GM23338 (cell line): ENCODE measurements at regions not wholly inside any gene's neighbourhood (a gene's known extent, or its start where the extent isn't known, plus 50 kb on each side); places are given as distances from the start of the nearest gene placed in this dataset.
A peak's percentile ranks its signal among the peaks of the same experiment; 100 is the strongest.

Source experiments
- ATAC-seq: fragments of 200-7000 bp; cut with Tn5 transposase; 3 replicates; pipeline ENCODE4 v1.9.1; 2020
- DNase-seq: peaks from one replicate; pipeline ENCODE4 v3.0.0-alpha.2; 2015; ENCODE audit warnings: low spot score
- H2AFZ ChIP-seq: fragments of 200-600 bp; sonication (generic); 2 replicates; pipeline ENCODE4 v1.8.0; 2016; ENCODE audit warnings: antibody characterized with exemption, mild to moderate bottlenecking, moderate library complexity
- H3F3A ChIP-seq: fragments of 200-600 bp; sonication (generic); replicated peaks from 2 replicates; pipeline ENCODE4 v1.8.0; 2017; ENCODE audit warnings: antibody characterized with exemption, mixed run types, low read depth
- H3K27ac ChIP-seq: fragments of 200-600 bp; sonication (generic); 2 replicates; pipeline ENCODE4 v1.6.1; 2016; ENCODE audit warnings: low read depth
- H3K27me3 ChIP-seq: fragments of 200-600 bp; sonication (generic); 2 replicates; pipeline ENCODE4 v1.8.0; 2016; ENCODE audit warnings: mild to moderate bottlenecking, mixed run types, moderate library complexity; ENCODE audit not compliant: insufficient read depth
- H3K36me3 ChIP-seq: fragments of 200-600 bp; sonication (generic); 2 replicates; pipeline ENCODE4 v1.8.0; 2016; ENCODE audit warnings: mild to moderate bottlenecking; ENCODE audit not compliant: insufficient read depth
- H3K4me1 ChIP-seq: fragments of 200-600 bp; sonication (generic); 2 replicates; pipeline ENCODE4 v1.8.0; 2016; ENCODE audit warnings: mild to moderate bottlenecking, moderate library complexity; ENCODE audit not compliant: insufficient read depth
- H3K4me2 ChIP-seq: fragments of 200-600 bp; sonication (generic); 2 replicates; pipeline ENCODE4 v1.7.1; 2017; ENCODE audit warnings: mixed run types
- H3K4me3 ChIP-seq: fragments of 200-600 bp; sonication (generic); 2 replicates; pipeline ENCODE4 v1.6.1; 2016; ENCODE audit warnings: mixed run types
- H3K79me2 ChIP-seq: fragments of 200-600 bp; sonication (generic); replicated peaks from 2 replicates; pipeline ENCODE4 v1.8.0; 2017; ENCODE audit warnings: mild to moderate bottlenecking; ENCODE audit not compliant: insufficient read depth
- H3K9me2 ChIP-seq: fragments of 200-600 bp; sonication (generic); 2 replicates; pipeline ENCODE4 v1.8.0; 2017; ENCODE audit not compliant: insufficient read depth
- H4K20me1 ChIP-seq: fragments of 200-600 bp; sonication (generic); replicated peaks from 2 replicates; pipeline ENCODE4 v1.8.0; 2017; ENCODE audit warnings: mild to moderate bottlenecking; ENCODE audit not compliant: insufficient read depth
- H3K27ac Mint-ChIP-seq: 2 replicates; pipeline ENCODE4 v1.8.0; 2020; ENCODE audit warnings: inconsistent platforms, mild to moderate bottlenecking, moderate library complexity, mixed read lengths
- H3K27me3 Mint-ChIP-seq: 3 replicates; pipeline ENCODE4 v1.8.0; 2022; ENCODE audit warnings: low read depth, mild to moderate bottlenecking, moderate library complexity, mixed read lengths, inconsistent platforms; ENCODE audit not compliant: insufficient read depth, poor library complexity
- H3K36me3 Mint-ChIP-seq: 3 replicates; pipeline ENCODE4 v1.8.0; 2021; ENCODE audit warnings: low read depth, mild to moderate bottlenecking, inconsistent platforms, moderate library complexity, mixed read lengths
- H3K4me1 Mint-ChIP-seq: 3 replicates; pipeline ENCODE4 v1.8.0; 2020; ENCODE audit warnings: mild to moderate bottlenecking, inconsistent platforms, mixed read lengths
- H3K4me3 Mint-ChIP-seq: 3 replicates; pipeline ENCODE4 v1.8.0; 2021; ENCODE audit warnings: moderate library complexity, mild to moderate bottlenecking, inconsistent platforms, mixed read lengths
- H3K9me3 Mint-ChIP-seq: 3 replicates; pipeline ENCODE4 v1.8.0; 2020; ENCODE audit warnings: moderate library complexity, mild to moderate bottlenecking, inconsistent platforms, mixed read lengths
- EZH2phosphoT487 ChIP-seq: fragments of 200-600 bp; sonication (generic); IDR thresholded peaks from one replicate; pipeline ENCODE4 v1.8.1; 2018; ENCODE audit warnings: antibody characterized with exemption; ENCODE audit not compliant: unreplicated experiment
- NANOG ChIP-seq: IDR thresholded peaks from 2 replicates; pipeline ENCODE4 v1.6.1; 2016; ENCODE audit warnings: antibody characterized with exemption, borderline replicate concordance
- POLR2AphosphoS5 ChIP-seq: IDR thresholded peaks from 2 replicates; pipeline ENCODE4 v1.6.1; 2016; ENCODE audit warnings: antibody characterized with exemption, low read depth
- ZNF331 ChIP-seq: fragments of 250-450 bp; sonication (Bioruptor Pico); IDR thresholded peaks from 2 replicates; pipeline ENCODE4 v1.5.0; 2020; ENCODE audit warnings: low read depth, mild to moderate bottlenecking, moderate library complexity
- TF ChIP-seq, protein P1 (sequence below): IDR thresholded peaks from one replicate; pipeline ENCODE4 v1.6.1; 2018; ENCODE audit warnings: antibody characterized with exemption; ENCODE audit not compliant: unreplicated experiment
- TF ChIP-seq, protein P2 (sequence below), 2 experiments: fragments of 200-600 bp in 1 of 2; sonication (generic) in 1 of 2; conservative IDR thresholded peaks; 2 replicates each; pipeline versions ENCODE4 v1.5.1 to v1.6.1; 2016 to 2017; ENCODE audit warnings: antibody characterized with exemption in 2 of 2, low read depth in 2 of 2, mild to moderate bottlenecking in 2 of 2, moderate library complexity in 1 of 2

DNA sequence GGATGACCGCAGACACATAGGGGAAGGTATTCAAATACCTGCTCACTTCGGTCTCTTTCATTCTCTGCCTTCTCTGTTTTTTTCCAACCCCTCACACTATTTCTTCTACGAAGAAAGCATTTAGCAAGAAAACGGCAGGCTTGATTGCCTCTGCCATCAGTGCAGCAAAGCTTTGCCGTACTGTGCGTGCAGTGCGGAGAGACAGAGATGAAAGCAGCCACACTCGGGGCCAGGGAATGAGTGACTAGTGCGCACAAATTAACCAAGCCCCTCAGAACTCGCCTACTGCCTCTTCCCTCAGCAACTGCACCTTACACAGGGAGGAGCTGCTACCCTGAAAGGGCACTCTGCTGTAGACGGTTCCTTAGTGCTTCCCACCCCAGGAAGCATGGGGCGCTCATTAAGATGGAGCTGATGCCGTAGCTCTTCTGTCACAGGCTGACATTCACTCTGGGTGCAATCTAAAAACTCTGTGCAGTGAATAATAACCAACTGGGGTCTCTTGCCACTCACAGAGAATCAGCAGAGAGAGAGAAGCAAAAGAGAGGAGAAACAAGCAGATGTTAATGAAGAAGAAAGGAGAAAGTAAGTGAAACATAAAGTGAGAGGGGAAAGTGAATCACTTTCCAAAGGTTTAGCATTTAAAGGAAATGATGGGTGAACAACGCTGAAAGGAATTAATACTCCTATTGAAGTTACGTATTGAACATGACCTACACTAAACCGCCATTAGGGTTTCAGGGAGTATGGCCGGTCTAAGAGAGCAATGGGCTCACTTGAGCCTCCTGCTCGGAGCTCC lies 69.4 kb downstream of the GRIN2B start:
- Histone ChIP-seq H4K20me1 (peaks cover 2% of the 10 kb centered on the region; the same call in 1 of the 2 replicates), H3K27ac (no peak overlapping the region), H3F3A (no peaks in the 10 kb centered on the region), H2AFZ (no peak overlapping the region), H3K79me2 (no peaks in the 10 kb centered on the region), H3K27me3 (no peaks in the 10 kb centered on the region), H3K4me3 (no peak overlapping the region), H3K9me2 (no peaks in the 10 kb centered on the region), H3K4me2 (no peak overlapping the region), H3K36me3 (no peaks in the 10 kb centered on the region), H3K4me1 (no peaks in the 10 kb centered on the region)
- Mint-ChIP-seq H3K36me3 (no peaks in the 10 kb centered on the region), H3K27me3 (no peaks in the 10 kb centered on the region), H3K9me3 (no peaks in the 10 kb centered on the region), H3K27ac (no peak overlapping the region; the same call in 1 of the 2 replicates), H3K4me3 (no peak overlapping the region), H3K4me1 (no peaks in the 10 kb centered on the region; the same call in 2 of the 3 replicates)
- ATAC-seq (no peak), DNase-seq (no peak)
- TF ChIP-seq EZH2phosphoT487 (no peak), POLR2AphosphoS5 (no peak), NANOG (no peak)
- TF ChIP-seq, protein P1, sequence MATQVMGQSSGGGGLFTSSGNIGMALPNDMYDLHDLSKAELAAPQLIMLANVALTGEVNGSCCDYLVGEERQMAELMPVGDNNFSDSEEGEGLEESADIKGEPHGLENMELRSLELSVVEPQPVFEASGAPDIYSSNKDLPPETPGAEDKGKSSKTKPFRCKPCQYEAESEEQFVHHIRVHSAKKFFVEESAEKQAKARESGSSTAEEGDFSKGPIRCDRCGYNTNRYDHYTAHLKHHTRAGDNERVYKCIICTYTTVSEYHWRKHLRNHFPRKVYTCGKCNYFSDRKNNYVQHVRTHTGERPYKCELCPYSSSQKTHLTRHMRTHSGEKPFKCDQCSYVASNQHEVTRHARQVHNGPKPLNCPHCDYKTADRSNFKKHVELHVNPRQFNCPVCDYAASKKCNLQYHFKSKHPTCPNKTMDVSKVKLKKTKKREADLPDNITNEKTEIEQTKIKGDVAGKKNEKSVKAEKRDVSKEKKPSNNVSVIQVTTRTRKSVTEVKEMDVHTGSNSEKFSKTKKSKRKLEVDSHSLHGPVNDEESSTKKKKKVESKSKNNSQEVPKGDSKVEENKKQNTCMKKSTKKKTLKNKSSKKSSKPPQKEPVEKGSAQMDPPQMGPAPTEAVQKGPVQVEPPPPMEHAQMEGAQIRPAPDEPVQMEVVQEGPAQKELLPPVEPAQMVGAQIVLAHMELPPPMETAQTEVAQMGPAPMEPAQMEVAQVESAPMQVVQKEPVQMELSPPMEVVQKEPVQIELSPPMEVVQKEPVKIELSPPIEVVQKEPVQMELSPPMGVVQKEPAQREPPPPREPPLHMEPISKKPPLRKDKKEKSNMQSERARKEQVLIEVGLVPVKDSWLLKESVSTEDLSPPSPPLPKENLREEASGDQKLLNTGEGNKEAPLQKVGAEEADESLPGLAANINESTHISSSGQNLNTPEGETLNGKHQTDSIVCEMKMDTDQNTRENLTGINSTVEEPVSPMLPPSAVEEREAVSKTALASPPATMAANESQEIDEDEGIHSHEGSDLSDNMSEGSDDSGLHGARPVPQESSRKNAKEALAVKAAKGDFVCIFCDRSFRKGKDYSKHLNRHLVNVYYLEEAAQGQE = no peak

DNA sequence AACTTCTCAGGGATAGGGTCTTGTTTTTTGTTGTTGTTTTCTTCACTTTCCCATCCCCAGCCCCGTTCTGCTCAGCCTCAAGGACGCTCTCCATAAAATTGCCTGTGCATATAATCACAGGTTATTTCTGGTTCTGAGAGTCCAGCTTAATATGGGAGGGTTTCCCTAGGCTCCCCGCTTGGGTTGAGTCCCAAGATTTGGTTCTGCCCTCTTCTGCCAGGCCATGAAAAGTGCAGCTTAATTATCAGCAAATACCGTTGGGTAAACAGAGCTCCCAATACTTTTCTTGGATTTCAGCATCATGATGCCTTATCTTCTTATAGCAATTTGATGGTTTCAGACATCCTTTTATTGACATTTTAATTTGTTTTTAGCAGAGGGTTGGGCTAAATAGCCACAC lies 75.6 kb downstream of the GRIN2B start:
- Mint-ChIP-seq H3K27ac (no peak overlapping the region), H3K36me3 (peaks cover 5% of the 10 kb centered on the region; the same call in 2 of the 3 replicates), H3K4me3 (no peak overlapping the region), H3K4me1 (no peaks in the 10 kb centered on the region), H3K9me3 (peaks cover 5% of the 10 kb centered on the region; the same call in 2 of the 3 replicates), H3K27me3 (no peaks in the 10 kb centered on the region)
- TF ChIP-seq ZNF331 (CRISPR knock-in tag) = no peak
- TF ChIP-seq, protein P2, sequence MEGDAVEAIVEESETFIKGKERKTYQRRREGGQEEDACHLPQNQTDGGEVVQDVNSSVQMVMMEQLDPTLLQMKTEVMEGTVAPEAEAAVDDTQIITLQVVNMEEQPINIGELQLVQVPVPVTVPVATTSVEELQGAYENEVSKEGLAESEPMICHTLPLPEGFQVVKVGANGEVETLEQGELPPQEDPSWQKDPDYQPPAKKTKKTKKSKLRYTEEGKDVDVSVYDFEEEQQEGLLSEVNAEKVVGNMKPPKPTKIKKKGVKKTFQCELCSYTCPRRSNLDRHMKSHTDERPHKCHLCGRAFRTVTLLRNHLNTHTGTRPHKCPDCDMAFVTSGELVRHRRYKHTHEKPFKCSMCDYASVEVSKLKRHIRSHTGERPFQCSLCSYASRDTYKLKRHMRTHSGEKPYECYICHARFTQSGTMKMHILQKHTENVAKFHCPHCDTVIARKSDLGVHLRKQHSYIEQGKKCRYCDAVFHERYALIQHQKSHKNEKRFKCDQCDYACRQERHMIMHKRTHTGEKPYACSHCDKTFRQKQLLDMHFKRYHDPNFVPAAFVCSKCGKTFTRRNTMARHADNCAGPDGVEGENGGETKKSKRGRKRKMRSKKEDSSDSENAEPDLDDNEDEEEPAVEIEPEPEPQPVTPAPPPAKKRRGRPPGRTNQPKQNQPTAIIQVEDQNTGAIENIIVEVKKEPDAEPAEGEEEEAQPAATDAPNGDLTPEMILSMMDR (conservative IDR thresholded peaks at IDR 0.05; ENCODE audit: low read depth in 2 of 2) = peak; percentile 16 to 52; a peak in 2 of 4 replicates
- no peaks in the 10 kb centered on the region for H3K4me1 ChIP-seq
- H3K4me3 ChIP-seq = no peak overlapping the region
- H3K9me2 ChIP-seq = no peaks in the 10 kb centered on the region
- H3K27ac ChIP-seq = no peak overlapping the region
- H3K79me2 ChIP-seq = no peaks in the 10 kb centered on the region
- H2AFZ ChIP-seq = no peak overlapping the region
- peaks cover 2% of the 10 kb centered on the region; the same call in 1 of the 2 replicates for H4K20me1 ChIP-seq
- peak; percentile 30 for DNase-seq
- H3F3A ChIP-seq = no peaks in the 10 kb centered on the region
- no peaks in the 10 kb centered on the region for H3K27me3 ChIP-seq
- no peaks in the 10 kb centered on the region for H3K36me3 ChIP-seq
- no peak overlapping the region for H3K4me2 ChIP-seq
- peak; percentile 40; the same call in 2 of the 3 replicates for ATAC-seq
